ENCODE measurements at regions not wholly inside any gene's neighbourhood (a gene's known extent, or its start where the extent isn't known, plus 50 kb on each side); places are given as distances from the start of the nearest gene placed in this dataset.

DNA sequence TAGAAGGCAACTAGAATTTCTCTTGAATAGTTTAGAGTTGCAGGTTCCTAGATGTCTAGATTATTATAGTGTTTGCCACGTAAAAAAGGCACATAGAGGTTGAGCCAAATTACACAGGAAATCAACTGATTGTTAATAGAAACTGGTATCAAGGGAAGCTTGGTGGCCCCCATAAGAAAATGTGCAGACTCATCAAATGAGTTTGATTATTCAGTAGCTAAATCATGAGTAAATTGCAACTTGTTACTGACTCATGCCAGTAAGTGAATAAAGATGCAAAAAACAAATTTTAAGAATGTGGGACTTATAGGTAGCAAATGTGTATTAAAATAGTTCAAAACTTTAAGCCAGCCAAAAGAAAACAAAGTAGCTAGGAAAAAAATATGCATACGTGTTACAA lies 1078.9 kb upstream of the CDH9 start:
- Histone ChIP-seq H3K4me1 (no peaks in the 10 kb centered on the region), H3K27me3 (no peaks in the 10 kb centered on the region), H3K4me3 (no peak overlapping the region), H3K9me3 (no peaks in the 10 kb centered on the region), H3K36me3 (no peaks in the 10 kb centered on the region), H3K27ac (replicated peaks in 1 of 4) (no peak overlapping the region)
- intact Hi-C loops (cut with DNase I): no loop called here
- DNase-seq (ENCODE audit: extremely low spot score): no peak
- WGBS: 69% methylated on average over 2 of the region's 2 CpGs
- TF ChIP-seq, protein P1, sequence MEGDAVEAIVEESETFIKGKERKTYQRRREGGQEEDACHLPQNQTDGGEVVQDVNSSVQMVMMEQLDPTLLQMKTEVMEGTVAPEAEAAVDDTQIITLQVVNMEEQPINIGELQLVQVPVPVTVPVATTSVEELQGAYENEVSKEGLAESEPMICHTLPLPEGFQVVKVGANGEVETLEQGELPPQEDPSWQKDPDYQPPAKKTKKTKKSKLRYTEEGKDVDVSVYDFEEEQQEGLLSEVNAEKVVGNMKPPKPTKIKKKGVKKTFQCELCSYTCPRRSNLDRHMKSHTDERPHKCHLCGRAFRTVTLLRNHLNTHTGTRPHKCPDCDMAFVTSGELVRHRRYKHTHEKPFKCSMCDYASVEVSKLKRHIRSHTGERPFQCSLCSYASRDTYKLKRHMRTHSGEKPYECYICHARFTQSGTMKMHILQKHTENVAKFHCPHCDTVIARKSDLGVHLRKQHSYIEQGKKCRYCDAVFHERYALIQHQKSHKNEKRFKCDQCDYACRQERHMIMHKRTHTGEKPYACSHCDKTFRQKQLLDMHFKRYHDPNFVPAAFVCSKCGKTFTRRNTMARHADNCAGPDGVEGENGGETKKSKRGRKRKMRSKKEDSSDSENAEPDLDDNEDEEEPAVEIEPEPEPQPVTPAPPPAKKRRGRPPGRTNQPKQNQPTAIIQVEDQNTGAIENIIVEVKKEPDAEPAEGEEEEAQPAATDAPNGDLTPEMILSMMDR (IDR thresholded peaks at IDR 0.05): no peak
- no peak for TF ChIP-seq EP300 (IDR thresholded peaks at IDR 0.05)
- no peak for TF ChIP-seq POLR2A (IDR thresholded peaks at IDR 0.05; ENCODE audit: low read depth)
- TF ChIP-seq POLR2AphosphoS5 (IDR thresholded peaks at IDR 0.05): no peak

DNA sequence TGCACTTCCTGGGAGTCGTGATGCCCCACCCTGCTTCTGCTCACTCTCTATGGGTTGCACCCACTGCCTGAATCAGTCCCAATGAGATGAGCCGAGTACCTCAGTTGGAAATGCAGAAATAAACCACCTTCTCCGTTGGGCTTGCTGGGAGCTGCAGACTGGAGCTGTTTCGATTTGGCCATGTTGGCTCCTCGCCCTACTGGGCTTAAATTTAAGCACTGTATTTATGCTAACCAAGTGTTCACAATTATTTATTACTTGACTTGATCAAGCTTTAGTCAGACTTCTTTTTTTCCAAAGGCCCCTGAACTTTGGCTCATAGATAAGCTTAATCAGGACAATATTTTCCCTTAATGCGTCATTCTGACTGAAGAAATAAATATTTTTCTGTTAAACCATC lies 1072.4 kb upstream of the CDH9 start:
- intact Hi-C loops (cut with DNase I): no loop called here
- TF ChIP-seq POLR2A (IDR thresholded peaks at IDR 0.05; ENCODE audit: low read depth): no peak
- TF ChIP-seq, protein P1 (IDR thresholded peaks at IDR 0.05): no peak
- no peak for TF ChIP-seq EP300 (IDR thresholded peaks at IDR 0.05)
- no peak for TF ChIP-seq POLR2AphosphoS5 (IDR thresholded peaks at IDR 0.05)
- no peaks in the 10 kb centered on the region for H3K36me3 ChIP-seq
- H3K27me3 ChIP-seq: no peaks in the 10 kb centered on the region
- no peak overlapping the region for H3K27ac ChIP-seq (replicated peaks in 1 of 4)
- no peaks in the 10 kb centered on the region for H3K9me3 ChIP-seq
- H3K4me1 ChIP-seq: no peaks in the 10 kb centered on the region
- DNase-seq (ENCODE audit: extremely low spot score): no peak
- no peak overlapping the region for H3K4me3 ChIP-seq
- WGBS: 47% methylated on average over 6 of the region's 6 CpGs

DNA sequence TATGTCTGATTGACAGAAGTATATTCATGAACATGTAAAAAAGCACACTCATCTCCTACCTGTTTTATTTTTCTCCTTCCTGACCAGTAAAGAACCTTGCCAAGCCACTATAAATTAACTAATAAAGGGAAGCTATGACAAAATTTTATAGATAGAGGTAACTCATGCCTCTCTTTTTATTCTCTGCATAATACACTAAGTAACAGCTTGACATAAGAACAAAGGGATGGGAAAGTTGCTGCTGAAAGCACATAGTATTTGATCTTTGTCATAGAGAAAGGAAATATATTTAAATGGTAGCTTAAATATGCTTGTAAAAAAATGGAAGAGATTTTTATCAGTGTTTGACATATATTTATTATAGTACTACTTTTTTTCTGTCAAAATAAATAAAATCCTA lies 1065.7 kb upstream of the CDH9 start:
- Histone ChIP-seq H3K36me3 (no peaks in the 10 kb centered on the region), H3K27ac (replicated peaks in 1 of 4) (no peak overlapping the region), H3K4me3 (no peak overlapping the region), H3K4me1 (no peaks in the 10 kb centered on the region), H3K9me3 (no peaks in the 10 kb centered on the region), H3K27me3 (no peaks in the 10 kb centered on the region)
- TF ChIP-seq, protein P1 (IDR thresholded peaks at IDR 0.05): no peak
- TF ChIP-seq POLR2AphosphoS5 (IDR thresholded peaks at IDR 0.05): no peak
- no peak for TF ChIP-seq POLR2A (IDR thresholded peaks at IDR 0.05; ENCODE audit: low read depth)
- TF ChIP-seq EP300 (IDR thresholded peaks at IDR 0.05): no peak
- intact Hi-C loops (cut with DNase I): no loop called here
- no peak for DNase-seq (ENCODE audit: extremely low spot score)

DNA sequence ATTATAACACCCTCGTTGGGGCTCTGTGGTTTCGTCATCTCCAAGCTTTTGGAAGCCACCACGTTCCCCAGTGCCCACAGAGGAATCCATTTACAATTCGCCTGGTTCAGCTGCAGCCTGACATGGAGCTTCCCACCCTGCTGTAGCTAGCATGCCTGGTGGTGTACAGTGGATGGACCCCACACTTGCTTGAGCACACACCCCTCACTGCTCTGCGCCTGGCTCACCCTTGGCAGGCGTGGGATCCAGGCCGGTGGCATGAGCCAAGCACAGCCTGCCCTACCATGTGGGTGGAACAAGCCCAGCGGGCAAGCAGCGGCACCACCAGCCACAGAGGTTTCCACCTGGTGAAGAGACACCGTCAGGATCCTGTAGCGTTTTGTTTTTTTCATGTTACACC lies 1045.7 kb upstream of the CDH9 start:
- WGBS: 84% methylated on average over 11 of the region's 11 CpGs
- H3K27me3 ChIP-seq: no peaks in the 10 kb centered on the region
- H3K9me3 ChIP-seq: no peaks in the 10 kb centered on the region
- H3K4me1 ChIP-seq: no peaks in the 10 kb centered on the region
- no peaks in the 10 kb centered on the region for H3K36me3 ChIP-seq
- intact Hi-C loops (cut with DNase I): no loop called here
- no peak for DNase-seq (ENCODE audit: extremely low spot score)
- no peak overlapping the region for H3K4me3 ChIP-seq
- TF ChIP-seq EP300 (IDR thresholded peaks at IDR 0.05): no peak
- no peak for TF ChIP-seq POLR2AphosphoS5 (IDR thresholded peaks at IDR 0.05)
- TF ChIP-seq POLR2A (IDR thresholded peaks at IDR 0.05; ENCODE audit: low read depth): no peak
- TF ChIP-seq, protein P1 (IDR thresholded peaks at IDR 0.05): no peak
- no peak overlapping the region for H3K27ac ChIP-seq (replicated peaks in 1 of 4)

- intact Hi-C loops (cut with DNase I): no loop called here
- TF ChIP-seq, protein P1 (IDR thresholded peaks at IDR 0.05): no peak
- no peak for DNase-seq (ENCODE audit: extremely low spot score)
These were observed 1044.2 kb upstream of the CDH9 start for GRCh38 chr5:28082610-28083009.

More at GRCh38 chr5:28082610-28083009, 1044.2 kb upstream of the CDH9 start:
- no peaks in the 10 kb centered on the region for H3K36me3 ChIP-seq
- no peaks in the 10 kb centered on the region for H3K9me3 ChIP-seq
- no peaks in the 10 kb centered on the region for H3K27me3 ChIP-seq
- 40% methylated on average over 2 of the region's 3 CpGs for WGBS
- no peaks in the 10 kb centered on the region for H3K4me1 ChIP-seq
- H3K27ac ChIP-seq (replicated peaks in 1 of 4): no peak overlapping the region
- H3K4me3 ChIP-seq: no peak overlapping the region
